LNCAP (cell line): ENCODE measurements at regions not wholly inside any gene's neighbourhood (a gene's known extent, or its start where the extent isn't known, plus 50 kb on each side); places are given as distances from the start of the nearest gene placed in this dataset.

Experiments
- CTCF ChIP-seq: fragments of 450-650 bp; IDR thresholded peaks from 2 replicates; pipeline ENCODE4 v1.5.1; 2017; ENCODE audit warnings: mild to moderate bottlenecking

- TF ChIP-seq CTCF, result no peak
Observed at GRCh38 chr2:186033541-186033940, 294.9 kb downstream of the FSIP2 start.

- TF ChIP-seq CTCF, result no peak
Observed at GRCh38 chr2:186036862-186037449, 298.4 kb downstream of the FSIP2 start.

GRCh38 chr2:186042207-186043028, 303.8 kb downstream of the FSIP2 start:
- TF ChIP-seq CTCF, result no peak

- TF ChIP-seq CTCF, result no peak
Observed at GRCh38 chr2:186044761-186045160, 306.2 kb downstream of the FSIP2 start.

- TF ChIP-seq CTCF, result no peak
Observed at GRCh38 chr2:186052930-186053329, 314.3 kb downstream of the FSIP2 start.

GRCh38 chr2:186058614-186059013, 320.0 kb downstream of the FSIP2 start:
- TF ChIP-seq CTCF, result no peak

- TF ChIP-seq CTCF, result no peak
Observed at GRCh38 chr2:186059096-186059495, 320.5 kb downstream of the FSIP2 start.
